Progenitor cell of endocrine pancreas (in vitro differentiated cells): ENCODE measurements at regions not wholly inside any gene's neighbourhood (a gene's known extent, or its start where the extent isn't known, plus 50 kb on each side); places are given as distances from the start of the nearest gene placed in this dataset.
"Not testable (repeated sequence)": the region's sequence is repeated elsewhere in the genome, so short reads cannot be mapped to it uniquely, and the experiment has no call there.

Experiments
- DNase-seq: peaks from one replicate; pipeline ENCODE4 v3.0.0; 2021; ENCODE audit warnings: low spot score; ENCODE audit not compliant: unreplicated experiment
- H3K27ac Mint-ChIP-seq: 2 replicates; pipeline ENCODE4 v1.8.0; 2021; ENCODE audit warnings: mild to moderate bottlenecking, moderate library complexity, mixed read lengths
- H3K27me3 Mint-ChIP-seq: 2 replicates; pipeline ENCODE4 v1.8.0; 2021; ENCODE audit warnings: mixed read lengths
- H3K36me3 Mint-ChIP-seq: 2 replicates; pipeline ENCODE4 v1.8.0; 2022; ENCODE audit warnings: mixed read lengths; ENCODE audit not compliant: insufficient read depth
- H3K4me1 Mint-ChIP-seq: 2 replicates; pipeline ENCODE4 v1.8.0; 2021; ENCODE audit warnings: low read depth, mixed read lengths
- H3K4me3 Mint-ChIP-seq: 2 replicates; pipeline ENCODE4 v1.8.0; 2021; ENCODE audit warnings: low read depth, mild to moderate bottlenecking, moderate library complexity, mixed read lengths
- H3K9me3 Mint-ChIP-seq: 2 replicates; pipeline ENCODE4 v1.8.0; 2021; ENCODE audit warnings: low read depth, mixed read lengths
- CTCF ChIP-seq: fragments of 200-600 bp; sonication (generic); IDR thresholded peaks from one replicate; pipeline ENCODE4 v1.5.0; 2021; ENCODE audit warnings: antibody characterized with exemption, mild to moderate bottlenecking; ENCODE audit not compliant: unreplicated experiment

- H3K4me1 Mint-ChIP-seq: peaks cover 16% of the 10 kb centered on the region
- H3K36me3 Mint-ChIP-seq: no peaks in the 10 kb centered on the region
- no peaks in the 10 kb centered on the region for H3K27me3 Mint-ChIP-seq
- TF ChIP-seq CTCF: no peak
- H3K9me3 Mint-ChIP-seq: peaks cover 3% of the 10 kb centered on the region
- no peak for DNase-seq
- no peak overlapping the region for H3K27ac Mint-ChIP-seq
- H3K4me3 Mint-ChIP-seq: no peak overlapping the region
Observed at GRCh38 chr4:38330321-38330720, 333.7 kb upstream of the KLF3 start.

- Mint-ChIP-seq H3K27me3 (no peaks in the 10 kb centered on the region), H3K36me3 (no peaks in the 10 kb centered on the region), H3K4me1 (peaks cover 16% of the 10 kb centered on the region), H3K4me3 (no peak overlapping the region), H3K27ac (no peak overlapping the region), H3K9me3 (no peaks in the 10 kb centered on the region)
- TF ChIP-seq CTCF: no peak
- DNase-seq: no peak
Observed at GRCh38 chr4:38330936-38331335, 333.1 kb upstream of the KLF3 start.

- Mint-ChIP-seq H3K27me3 (no peaks in the 10 kb centered on the region), H3K9me3 (peaks cover 4% of the 10 kb centered on the region), H3K36me3 (no peaks in the 10 kb centered on the region), H3K4me1 (peaks cover 10% of the 10 kb centered on the region), H3K4me3 (no peak overlapping the region), H3K27ac (no peak overlapping the region)
- no peak for TF ChIP-seq CTCF
- no peak for DNase-seq
Observed at GRCh38 chr4:38332699-38333098, 331.3 kb upstream of the KLF3 start.

- no peak for DNase-seq
- Mint-ChIP-seq H3K27ac (no peak overlapping the region), H3K9me3 (peaks cover 9% of the 10 kb centered on the region), H3K4me1 (peaks cover 8% of the 10 kb centered on the region), H3K27me3 (no peaks in the 10 kb centered on the region), H3K4me3 (no peak overlapping the region), H3K36me3 (no peaks in the 10 kb centered on the region)
- TF ChIP-seq CTCF: no peak
Observed at GRCh38 chr4:38333219-38333618, 330.8 kb upstream of the KLF3 start.

- no peaks in the 10 kb centered on the region for H3K27me3 Mint-ChIP-seq
- no peaks in the 10 kb centered on the region for H3K4me1 Mint-ChIP-seq
- H3K27ac Mint-ChIP-seq: no peak overlapping the region
- TF ChIP-seq CTCF: no peak
- no peak for DNase-seq
- no peak overlapping the region for H3K4me3 Mint-ChIP-seq
- H3K9me3 Mint-ChIP-seq: peaks cover 20% of the 10 kb centered on the region
- no peaks in the 10 kb centered on the region for H3K36me3 Mint-ChIP-seq
Observed at GRCh38 chr4:38334791-38335190, 329.2 kb upstream of the KLF3 start.

GRCh38 chr4:38338939-38339338, 325.1 kb upstream of the KLF3 start:
- not testable (repeated sequence) for H3K4me1 Mint-ChIP-seq, H3K4me3 Mint-ChIP-seq, H3K36me3 Mint-ChIP-seq, H3K27ac Mint-ChIP-seq, DNase-seq, H3K27me3 Mint-ChIP-seq
- peaks cover 24% of the 10 kb centered on the region for H3K9me3 Mint-ChIP-seq
